Right renal pelvis (tissue), 4 donors: ENCODE measurements at regions not wholly inside any gene's neighbourhood (a gene's known extent, or its start where the extent isn't known, plus 50 kb on each side); places are given as distances from the start of the nearest gene placed in this dataset.

Experiments
- DNase-seq, 4 donors: peaks; one replicate each; pipeline ENCODE4 v3.0.0-alpha.2; 2013; ENCODE audit warnings: low read depth in 4 of 4, low spot score in 3 of 4, missing footprints in 1 of 4

- DNase-seq, result no peak
These were observed 1217.9 kb downstream of the VRK1 start for GRCh38 chr14:98014851-98015615.

DNA sequence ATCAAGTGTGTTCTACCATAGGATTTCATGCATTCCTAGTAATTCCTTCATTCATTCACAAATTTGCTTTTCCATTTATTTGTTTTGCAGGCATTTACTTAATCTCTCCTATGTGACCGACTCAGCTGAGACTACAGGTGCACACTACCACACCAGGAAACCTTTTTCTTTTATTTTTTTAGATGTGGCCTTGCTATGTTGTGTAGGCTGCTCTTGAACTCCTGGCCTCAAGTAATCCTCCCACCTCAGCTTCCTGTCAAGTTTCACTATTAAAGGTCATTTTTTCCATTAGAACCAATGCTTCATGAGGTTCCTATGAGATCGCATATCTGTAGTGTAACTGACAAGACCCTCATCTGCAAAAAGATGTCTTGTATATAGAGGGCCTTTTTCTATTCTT lies 1218.7 kb downstream of the VRK1 start:
- no peak for DNase-seq

- DNase-seq, result no peak
These were observed 1221.4 kb downstream of the VRK1 start for GRCh38 chr14:98018628-98019027.

- no peak for DNase-seq
These were observed 1225.6 kb downstream of the VRK1 start for GRCh38 chr14:98022541-98023520.

DNA sequence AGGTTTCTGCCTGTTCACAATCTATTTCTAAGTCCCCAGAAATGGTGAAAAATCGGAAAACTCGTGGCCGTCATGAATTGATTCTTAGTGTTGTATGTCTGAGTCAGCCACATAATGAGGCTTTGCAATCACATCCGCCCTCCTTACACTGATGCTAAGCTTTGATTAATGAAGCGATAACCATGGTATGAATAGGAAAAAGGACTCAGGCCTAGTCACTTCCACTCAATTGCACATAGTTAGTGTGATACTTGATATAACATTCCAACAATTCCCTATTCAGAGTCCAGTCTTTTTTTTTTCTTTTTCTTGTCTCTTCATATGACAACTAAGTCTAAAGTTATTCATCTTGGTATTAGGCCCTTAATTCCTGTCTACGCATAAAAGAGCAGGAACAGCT lies 1231.0 kb downstream of the VRK1 start:
- DNase-seq, result no peak

GRCh38 chr14:98035396-98035795 lies 1236.6 kb downstream of the BCL11B start:
- DNase-seq, result peak in 3 of 4 donors; percentile 12 to 29 (median 20)

DNA sequence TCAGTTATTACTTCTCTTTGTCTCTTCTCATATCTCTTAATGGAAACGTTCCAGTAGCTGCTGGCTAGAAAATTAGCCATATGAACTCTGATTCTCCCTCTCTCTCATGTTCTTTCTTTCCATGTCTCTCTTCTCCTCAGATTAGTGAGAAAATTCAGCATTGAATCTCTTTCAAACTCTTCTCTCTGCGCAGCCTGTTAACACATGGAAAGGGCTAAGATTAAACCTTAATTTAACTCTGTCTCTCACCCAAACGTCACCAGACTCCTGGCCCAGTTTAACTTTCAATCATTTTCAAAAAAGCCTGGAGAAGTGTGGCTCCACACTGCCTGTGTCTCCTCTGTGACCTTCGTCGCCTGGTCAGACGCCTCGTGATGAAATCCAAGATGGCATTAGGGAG lies 1234.2 kb downstream of the BCL11B start:
- no peak for DNase-seq

DNA sequence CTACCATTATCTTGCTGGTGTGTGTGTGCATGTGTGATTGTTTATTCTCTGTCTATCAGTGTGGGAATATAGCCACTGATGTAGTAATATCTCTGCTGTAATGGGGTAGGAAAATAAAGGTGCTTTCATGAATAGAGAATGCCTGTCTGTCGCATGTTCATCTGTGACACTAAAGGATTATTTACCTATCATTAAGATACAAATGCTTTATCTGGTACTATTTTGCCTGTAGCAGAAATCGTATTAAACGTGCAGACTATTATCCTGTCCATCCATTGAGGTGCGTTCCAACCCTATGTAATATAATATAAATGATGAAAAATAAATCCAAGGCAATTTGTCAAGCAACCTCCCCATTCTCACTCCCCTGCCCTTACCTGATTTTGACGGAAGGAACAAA lies 1215.1 kb downstream of the BCL11B start:
- no peak for DNase-seq

- DNase-seq, result no peak
These were observed 1212.9 kb downstream of the BCL11B start for GRCh38 chr14:98059106-98059505.

DNA sequence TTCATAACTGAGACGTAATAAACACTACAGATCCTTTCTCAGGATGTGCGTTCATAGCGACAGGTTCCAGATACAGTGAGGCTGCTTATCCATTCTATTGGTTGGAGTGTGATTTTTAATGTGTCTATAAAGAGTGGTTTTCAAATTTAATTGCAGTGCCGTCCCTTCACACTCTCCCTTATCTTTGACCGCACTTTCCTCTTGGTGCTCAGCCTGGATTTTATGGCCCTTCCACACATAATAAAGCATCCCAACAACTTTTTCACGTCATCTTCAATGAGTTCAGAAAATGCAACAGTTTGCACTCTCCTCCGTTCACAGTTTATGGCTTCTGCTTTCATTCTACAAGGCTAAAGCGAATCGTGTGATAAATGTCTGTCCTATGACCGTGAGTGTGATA lies 1209.9 kb downstream of the BCL11B start:
- no peak for DNase-seq

GRCh38 chr14:98069712-98070171 lies 1202.3 kb downstream of the BCL11B start:
- peak; percentile 16 to 48 (median 36) for DNase-seq

GRCh38 chr14:98070536-98070935 lies 1201.5 kb downstream of the BCL11B start:
- no peak for DNase-seq

DNA sequence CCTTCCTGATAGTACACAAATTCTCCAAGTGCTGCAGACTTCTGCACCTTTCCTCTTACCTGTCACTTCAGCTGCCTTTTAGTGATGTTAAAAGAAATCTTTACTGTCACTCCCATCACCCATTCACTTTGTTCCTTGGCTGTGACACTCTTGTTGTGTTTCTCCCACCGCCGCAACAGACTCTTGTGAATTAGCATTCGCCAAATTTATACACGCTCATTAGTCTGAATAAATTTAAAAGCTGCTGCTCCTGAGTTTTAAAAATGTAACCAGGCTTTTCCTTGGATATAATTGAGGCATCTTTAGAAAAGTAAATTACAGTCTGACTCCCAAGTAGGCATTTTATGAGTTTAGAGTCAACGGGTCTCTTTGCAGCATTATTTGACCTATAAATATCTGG lies 1197.9 kb downstream of the BCL11B start:
- DNase-seq, result no peak

DNA sequence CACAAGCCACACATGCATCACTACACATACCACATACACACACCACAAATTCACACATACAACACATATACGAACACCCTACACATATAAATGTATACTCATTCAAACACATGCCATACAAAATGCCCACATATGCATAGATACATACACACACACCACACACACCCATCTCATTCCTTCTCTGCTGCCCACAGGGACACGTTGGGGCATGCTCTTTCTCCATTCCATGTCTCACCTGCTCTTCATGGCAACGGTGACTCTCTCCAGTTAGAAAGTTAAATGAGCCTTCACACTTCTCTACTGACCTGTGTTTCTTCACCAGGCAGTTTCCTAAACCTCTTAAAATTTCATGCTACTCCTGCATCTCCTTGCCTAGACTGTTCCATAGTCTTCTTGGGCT lies 1194.8 kb downstream of the BCL11B start:
- no peak for DNase-seq

DNA sequence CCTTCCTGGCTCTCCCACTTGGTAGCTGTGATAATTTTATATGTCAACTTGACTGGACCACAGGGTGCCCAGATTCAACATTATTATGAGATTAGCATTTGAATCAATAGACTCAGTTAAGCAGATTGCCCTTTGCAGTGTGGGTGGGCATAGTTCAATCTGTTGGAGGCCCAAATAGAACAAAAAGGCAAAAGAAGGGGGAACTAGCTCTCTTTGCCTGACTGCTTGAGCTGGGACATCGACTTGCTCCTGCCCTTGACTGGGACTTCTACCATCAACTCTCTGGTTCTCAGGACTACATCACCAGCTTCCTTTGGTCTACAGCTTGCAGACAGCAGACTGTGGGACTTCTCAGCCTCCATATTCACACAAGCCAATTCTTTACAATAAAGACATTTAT lies 1189.2 kb downstream of the BCL11B start:
- no peak for DNase-seq

GRCh38 chr14:98085751-98086150 lies 1186.2 kb downstream of the BCL11B start:
- no peak for DNase-seq

GRCh38 chr14:98093111-98093510 lies 1178.9 kb downstream of the BCL11B start:
- DNase-seq, result no peak

DNA sequence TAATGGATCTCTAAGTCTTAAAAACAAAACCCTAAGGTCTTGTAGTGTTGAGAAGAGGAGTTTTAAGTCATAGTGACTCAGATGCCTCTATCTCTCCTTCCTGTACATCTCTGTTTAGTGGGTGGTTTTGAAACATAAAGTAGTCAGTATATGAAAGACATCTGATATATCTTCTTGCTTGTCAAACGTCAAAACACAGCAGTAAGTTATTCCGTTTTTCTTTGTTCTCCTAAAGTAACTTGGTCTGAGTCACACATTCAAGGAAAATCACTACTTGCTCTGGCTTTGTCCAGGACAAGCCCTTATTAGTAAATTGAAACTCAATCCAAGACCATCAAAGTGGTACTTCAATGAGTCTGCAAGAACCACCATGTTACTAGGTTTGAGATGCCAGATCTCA lies 1172.5 kb downstream of the BCL11B start:
- DNase-seq, result no peak

- DNase-seq, result no peak
These were observed 1170.7 kb downstream of the BCL11B start for GRCh38 chr14:98101323-98101722.

GRCh38 chr14:98103705-98104104 lies 1168.3 kb downstream of the BCL11B start:
- DNase-seq, result no peak

DNA sequence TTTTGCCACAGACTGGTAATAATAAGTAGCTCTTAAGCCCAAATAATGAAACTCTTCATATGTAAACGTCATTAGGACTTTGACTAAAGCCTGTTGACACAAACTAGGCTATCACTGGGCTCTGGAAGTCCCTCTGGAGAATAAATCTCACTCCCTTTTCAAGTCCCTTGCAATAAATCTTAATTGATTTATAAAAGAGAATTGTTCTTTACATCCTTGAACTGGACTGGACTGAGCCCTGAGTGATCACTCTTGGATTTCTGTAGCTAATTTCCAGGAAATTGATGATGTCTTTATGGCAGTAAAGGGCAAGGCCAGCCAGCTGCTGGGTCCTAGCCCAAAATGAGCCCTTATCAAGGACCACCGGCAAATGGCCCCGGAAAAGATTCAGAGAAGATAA lies 1162.7 kb downstream of the BCL11B start:
- no peak for DNase-seq
